HepG2 (cell line): ENCODE measurements at regions not wholly inside any gene's neighbourhood (a gene's known extent, or its start where the extent isn't known, plus 50 kb on each side); places are given as distances from the start of the nearest gene placed in this dataset.

ENCODE experiments used
- CREB1 ChIP-seq, 2 experiments: fragments of 450-650 bp in 1 of 2; IDR thresholded peaks; 2 replicates each; pipeline ENCODE4 v1.6.1; 2016 to 2017; ENCODE audit warnings: control low read depth in 1 of 2, mild to moderate bottlenecking in 1 of 2, missing compliant biosample characterization in 1 of 2, missing genetic modification characterization in 1 of 2
- ELF1 ChIP-seq: sonication (generic); formaldehyde crosslinking; IDR thresholded peaks from 2 replicates; pipeline ENCODE4 v1.4.0; 2020; ENCODE audit warnings: missing genetic modification reagents
- FOXK1 ChIP-seq: sonication (generic); formaldehyde crosslinking; IDR thresholded peaks from 2 replicates; pipeline ENCODE4 v1.4.0; 2020; ENCODE audit warnings: low read depth, missing genetic modification reagents, borderline replicate concordance
- KLF13 ChIP-seq: sonication (generic); formaldehyde crosslinking; IDR thresholded peaks from 2 replicates; pipeline ENCODE4 v1.4.0; 2020; ENCODE audit warnings: mild to moderate bottlenecking, missing genetic modification reagents
- MBNL3 ChIP-seq: fragments of 250-450 bp; sonication (Bioruptor Pico); conservative IDR thresholded peaks from 2 replicates; pipeline ENCODE4 v1.8.0; 2022; ENCODE audit warnings: mild to moderate bottlenecking, inconsistent platforms
- NFKBIZ ChIP-seq: IDR thresholded peaks from 2 replicates; pipeline ENCODE4 v1.6.1; 2018; ENCODE audit warnings: missing genetic modification reagents, missing compliant biosample characterization
- THAP11 ChIP-seq: IDR thresholded peaks from 2 replicates; pipeline ENCODE4 v1.6.1; 2016; ENCODE audit warnings: missing biosample characterization, missing genetic modification reagents
- ZBTB38 ChIP-seq: sonication (generic); formaldehyde crosslinking; IDR thresholded peaks from 2 replicates; pipeline ENCODE4 v1.5.1; 2020; ENCODE audit warnings: mild to moderate bottlenecking, missing genetic modification reagents
- ZNF282 ChIP-seq: fragments of 450-650 bp; IDR thresholded peaks from 2 replicates; pipeline ENCODE4 v1.6.1; 2018; ENCODE audit not compliant: partially characterized antibody
- ZNF598 ChIP-seq: sonication (generic); formaldehyde crosslinking; IDR thresholded peaks from 2 replicates; pipeline ENCODE4 v1.5.1; 2020; ENCODE audit warnings: mild to moderate bottlenecking, missing genetic modification reagents, borderline replicate concordance
- ZNF616 ChIP-seq: sonication (generic); formaldehyde crosslinking; IDR thresholded peaks from 2 replicates; pipeline ENCODE4 v1.5.0; 2020; ENCODE audit warnings: low read depth, mild to moderate bottlenecking, missing genetic modification reagents
- ZNF775 ChIP-seq: sonication (generic); formaldehyde crosslinking; IDR thresholded peaks from 2 replicates; pipeline ENCODE4 v1.4.0; 2020; ENCODE audit warnings: missing genetic modification reagents, mild to moderate bottlenecking, moderate library complexity, borderline replicate concordance
- ZNF790 ChIP-seq: sonication (generic); formaldehyde crosslinking; IDR thresholded peaks from 2 replicates; pipeline ENCODE4 v1.8.0; 2022; ENCODE audit warnings: missing genetic modification reagents, mild to moderate bottlenecking, borderline replicate concordance
- TF ChIP-seq, protein P1 (sequence below): sonication (generic); formaldehyde crosslinking; IDR thresholded peaks from 2 replicates; pipeline ENCODE4 v1.8.1; 2023; ENCODE audit warnings: missing genetic modification reagents, mild to moderate bottlenecking, borderline replicate concordance
- TF ChIP-seq, protein P2 (sequence below): sonication (generic); formaldehyde crosslinking; IDR thresholded peaks from 2 replicates; pipeline ENCODE4 v1.4.0; 2020; ENCODE audit warnings: low read depth, mild to moderate bottlenecking, missing genetic modification reagents
- TF ChIP-seq, protein P3 (sequence below): fragments of 450-650 bp; IDR thresholded peaks from 2 replicates; pipeline ENCODE4 v1.6.1; 2017
- TF ChIP-seq, protein P4 (sequence below): sonication (generic); formaldehyde crosslinking; conservative IDR thresholded peaks from 2 replicates; pipeline ENCODE4 v1.4.0; 2020; ENCODE audit warnings: mild to moderate bottlenecking, missing genetic modification reagents, moderate library complexity

DNA sequence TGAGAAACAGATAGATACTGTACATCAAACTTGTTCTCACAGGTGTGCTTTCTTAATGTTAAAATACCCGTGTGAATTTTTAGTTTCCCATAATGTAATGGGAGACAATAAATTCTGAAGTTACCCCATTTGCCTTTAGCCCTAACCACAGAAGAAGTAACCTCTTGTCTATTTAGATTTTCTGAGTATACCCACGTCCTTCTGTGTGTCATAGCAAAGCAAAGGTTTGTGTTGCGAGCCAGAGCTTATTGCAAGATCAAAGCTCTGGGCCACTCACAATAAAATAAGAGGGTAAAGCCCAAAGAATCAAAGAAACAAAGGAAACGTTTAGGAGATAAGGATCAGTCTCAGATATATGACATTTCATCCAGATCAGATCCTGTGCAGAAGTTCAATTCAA is 73.9 kb downstream of the BMP4 start (continued):
- TF ChIP-seq ZNF598 (CRISPR knock-in tag) (no peak), ZNF282 (no peak), ZNF616 (CRISPR knock-in tag) (no peak), FOXK1 (CRISPR knock-in tag) (no peak), THAP11 (CRISPR knock-in tag) (no peak), CREB1 (IDR thresholded peaks at IDR 0.05) (no peak), CREB1 (CRISPR knock-in tag; IDR thresholded peaks at IDR 0.05) (no peak), MBNL3 (no peak), NFKBIZ (CRISPR knock-in tag) (no peak), ZNF775 (CRISPR knock-in tag) (no peak), ELF1 (CRISPR knock-in tag) (no peak), KLF13 (no peak), ZBTB38 (CRISPR knock-in tag) (no peak), ZNF790 (CRISPR knock-in tag) (no peak)
- TF ChIP-seq, protein P1, sequence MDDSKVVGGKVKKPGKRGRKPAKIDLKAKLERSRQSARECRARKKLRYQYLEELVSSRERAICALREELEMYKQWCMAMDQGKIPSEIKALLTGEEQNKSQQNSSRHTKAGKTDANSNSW (CRISPR knock-in tag) = no peak
- TF ChIP-seq, protein P2, sequence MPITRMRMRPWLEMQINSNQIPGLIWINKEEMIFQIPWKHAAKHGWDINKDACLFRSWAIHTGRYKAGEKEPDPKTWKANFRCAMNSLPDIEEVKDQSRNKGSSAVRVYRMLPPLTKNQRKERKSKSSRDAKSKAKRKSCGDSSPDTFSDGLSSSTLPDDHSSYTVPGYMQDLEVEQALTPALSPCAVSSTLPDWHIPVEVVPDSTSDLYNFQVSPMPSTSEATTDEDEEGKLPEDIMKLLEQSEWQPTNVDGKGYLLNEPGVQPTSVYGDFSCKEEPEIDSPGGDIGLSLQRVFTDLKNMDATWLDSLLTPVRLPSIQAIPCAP = no peak
- TF ChIP-seq, protein P3, sequence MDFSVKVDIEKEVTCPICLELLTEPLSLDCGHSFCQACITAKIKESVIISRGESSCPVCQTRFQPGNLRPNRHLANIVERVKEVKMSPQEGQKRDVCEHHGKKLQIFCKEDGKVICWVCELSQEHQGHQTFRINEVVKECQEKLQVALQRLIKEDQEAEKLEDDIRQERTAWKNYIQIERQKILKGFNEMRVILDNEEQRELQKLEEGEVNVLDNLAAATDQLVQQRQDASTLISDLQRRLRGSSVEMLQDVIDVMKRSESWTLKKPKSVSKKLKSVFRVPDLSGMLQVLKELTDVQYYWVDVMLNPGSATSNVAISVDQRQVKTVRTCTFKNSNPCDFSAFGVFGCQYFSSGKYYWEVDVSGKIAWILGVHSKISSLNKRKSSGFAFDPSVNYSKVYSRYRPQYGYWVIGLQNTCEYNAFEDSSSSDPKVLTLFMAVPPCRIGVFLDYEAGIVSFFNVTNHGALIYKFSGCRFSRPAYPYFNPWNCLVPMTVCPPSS = no peak
- TF ChIP-seq, protein P4, sequence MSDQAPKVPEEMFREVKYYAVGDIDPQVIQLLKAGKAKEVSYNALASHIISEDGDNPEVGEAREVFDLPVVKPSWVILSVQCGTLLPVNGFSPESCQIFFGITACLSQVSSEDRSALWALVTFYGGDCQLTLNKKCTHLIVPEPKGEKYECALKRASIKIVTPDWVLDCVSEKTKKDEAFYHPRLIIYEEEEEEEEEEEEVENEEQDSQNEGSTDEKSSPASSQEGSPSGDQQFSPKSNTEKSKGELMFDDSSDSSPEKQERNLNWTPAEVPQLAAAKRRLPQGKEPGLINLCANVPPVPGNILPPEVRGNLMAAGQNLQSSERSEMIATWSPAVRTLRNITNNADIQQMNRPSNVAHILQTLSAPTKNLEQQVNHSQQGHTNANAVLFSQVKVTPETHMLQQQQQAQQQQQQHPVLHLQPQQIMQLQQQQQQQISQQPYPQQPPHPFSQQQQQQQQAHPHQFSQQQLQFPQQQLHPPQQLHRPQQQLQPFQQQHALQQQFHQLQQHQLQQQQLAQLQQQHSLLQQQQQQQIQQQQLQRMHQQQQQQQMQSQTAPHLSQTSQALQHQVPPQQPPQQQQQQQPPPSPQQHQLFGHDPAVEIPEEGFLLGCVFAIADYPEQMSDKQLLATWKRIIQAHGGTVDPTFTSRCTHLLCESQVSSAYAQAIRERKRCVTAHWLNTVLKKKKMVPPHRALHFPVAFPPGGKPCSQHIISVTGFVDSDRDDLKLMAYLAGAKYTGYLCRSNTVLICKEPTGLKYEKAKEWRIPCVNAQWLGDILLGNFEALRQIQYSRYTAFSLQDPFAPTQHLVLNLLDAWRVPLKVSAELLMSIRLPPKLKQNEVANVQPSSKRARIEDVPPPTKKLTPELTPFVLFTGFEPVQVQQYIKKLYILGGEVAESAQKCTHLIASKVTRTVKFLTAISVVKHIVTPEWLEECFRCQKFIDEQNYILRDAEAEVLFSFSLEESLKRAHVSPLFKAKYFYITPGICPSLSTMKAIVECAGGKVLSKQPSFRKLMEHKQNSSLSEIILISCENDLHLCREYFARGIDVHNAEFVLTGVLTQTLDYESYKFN = peak; percentile 65
